GM12872 (cell line): ENCODE measurements at regions not wholly inside any gene's neighbourhood (a gene's known extent, or its start where the extent isn't known, plus 50 kb on each side); places are given as distances from the start of the nearest gene placed in this dataset.

ENCODE experiments used
- TF ChIP-seq, protein P1 (sequence below): IDR thresholded peaks from 3 replicates; pipeline ENCODE4 v1.5.1; 2011; ENCODE audit warnings: low read depth, mild to moderate bottlenecking, low read length, moderate library complexity; ENCODE audit not compliant: insufficient read depth

GRCh38 chr3:188940573-188940932, 231.2 kb upstream of the TPRG1 start:
- TF ChIP-seq, protein P1, sequence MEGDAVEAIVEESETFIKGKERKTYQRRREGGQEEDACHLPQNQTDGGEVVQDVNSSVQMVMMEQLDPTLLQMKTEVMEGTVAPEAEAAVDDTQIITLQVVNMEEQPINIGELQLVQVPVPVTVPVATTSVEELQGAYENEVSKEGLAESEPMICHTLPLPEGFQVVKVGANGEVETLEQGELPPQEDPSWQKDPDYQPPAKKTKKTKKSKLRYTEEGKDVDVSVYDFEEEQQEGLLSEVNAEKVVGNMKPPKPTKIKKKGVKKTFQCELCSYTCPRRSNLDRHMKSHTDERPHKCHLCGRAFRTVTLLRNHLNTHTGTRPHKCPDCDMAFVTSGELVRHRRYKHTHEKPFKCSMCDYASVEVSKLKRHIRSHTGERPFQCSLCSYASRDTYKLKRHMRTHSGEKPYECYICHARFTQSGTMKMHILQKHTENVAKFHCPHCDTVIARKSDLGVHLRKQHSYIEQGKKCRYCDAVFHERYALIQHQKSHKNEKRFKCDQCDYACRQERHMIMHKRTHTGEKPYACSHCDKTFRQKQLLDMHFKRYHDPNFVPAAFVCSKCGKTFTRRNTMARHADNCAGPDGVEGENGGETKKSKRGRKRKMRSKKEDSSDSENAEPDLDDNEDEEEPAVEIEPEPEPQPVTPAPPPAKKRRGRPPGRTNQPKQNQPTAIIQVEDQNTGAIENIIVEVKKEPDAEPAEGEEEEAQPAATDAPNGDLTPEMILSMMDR = no peak

- TF ChIP-seq, protein P1 = no peak
Measured at GRCh38 chr3:188941103-188941502, 230.7 kb upstream of the TPRG1 start.

- TF ChIP-seq, protein P1 = no peak
Measured at GRCh38 chr3:188942191-188942590, 229.6 kb upstream of the TPRG1 start.

- TF ChIP-seq, protein P1 = no peak
Measured at GRCh38 chr3:188943591-188943990, 228.2 kb upstream of the TPRG1 start.

DNA sequence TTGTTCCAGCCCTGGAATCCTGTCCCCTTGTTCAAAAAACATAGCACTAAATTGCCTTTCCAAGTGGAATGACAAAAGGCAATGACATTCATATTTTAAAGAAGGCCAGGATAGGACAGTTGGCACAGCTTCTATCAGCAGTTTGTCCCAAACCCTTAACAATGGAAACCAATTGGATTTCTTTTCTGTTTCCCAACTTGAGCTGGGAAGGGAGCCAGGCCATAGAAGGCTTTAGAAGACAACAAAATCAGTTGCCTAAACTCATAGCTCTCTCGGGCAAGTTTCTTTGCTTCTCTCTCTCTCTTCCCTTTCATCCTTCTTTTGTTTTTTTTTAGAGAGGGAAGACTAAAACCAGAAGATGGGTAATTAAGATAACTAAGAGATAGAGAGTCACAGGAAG, 227.7 kb upstream of the TPRG1 start:
- TF ChIP-seq, protein P1 = no peak

- TF ChIP-seq, protein P1 = no peak
Measured at GRCh38 chr3:188946351-188947240, 225.2 kb upstream of the TPRG1 start.

DNA sequence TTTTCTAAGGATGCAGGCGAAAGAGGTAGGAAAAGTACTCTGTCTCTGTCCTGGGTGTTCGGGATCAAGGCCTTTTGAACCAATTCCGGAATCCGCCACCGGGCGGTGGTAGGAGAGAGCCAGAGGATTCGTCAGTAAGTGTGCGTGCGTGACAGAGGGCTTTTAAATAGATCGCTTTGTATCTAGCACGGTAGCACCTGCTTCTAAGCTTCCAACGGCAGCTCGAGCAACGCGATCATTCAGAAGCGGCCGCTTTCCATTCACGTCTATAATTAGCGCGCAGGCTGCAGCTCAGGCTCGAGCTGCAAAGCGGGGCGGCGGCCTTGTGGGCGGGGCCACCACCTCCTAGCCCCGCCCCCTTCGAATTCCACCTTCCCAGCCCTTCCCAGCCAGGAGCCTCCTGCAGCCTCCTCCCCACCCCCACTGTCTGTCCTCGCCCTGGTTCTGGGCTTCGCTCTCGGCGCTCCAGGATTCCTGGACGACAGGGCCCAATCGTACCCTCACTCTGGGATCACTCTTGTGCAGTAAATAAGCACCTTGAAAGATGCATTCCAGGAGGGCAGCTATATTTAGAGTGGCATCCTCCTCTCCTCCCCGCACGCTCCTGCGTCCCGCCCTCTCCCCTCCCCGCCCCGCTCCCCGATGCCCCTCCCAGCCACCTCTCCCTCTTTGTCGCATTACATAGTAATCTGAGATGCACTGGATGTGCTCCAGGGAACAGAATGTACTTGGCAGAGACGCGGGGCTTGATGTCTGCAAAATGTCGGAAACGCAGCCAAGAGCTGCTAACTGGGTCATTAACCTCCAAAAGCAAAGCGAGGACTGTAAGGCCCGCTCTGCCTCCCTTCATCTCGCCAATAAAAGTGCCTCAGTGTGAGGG, 224.1 kb upstream of the TPRG1 start:
- TF ChIP-seq, protein P1 = no peak
